Stimulated activated CD8-positive, alpha-beta memory T cell treated with anti-CD3 and anti-CD28 coated beads, Interleukin-7, amount 100 ng/mL, for 48 hours (primary cell): ENCODE measurements at regions not wholly inside any gene's neighbourhood (a gene's known extent, or its start where the extent isn't known, plus 50 kb on each side); places are given as distances from the start of the nearest gene placed in this dataset.

Source experiments
- DNase-seq, 2 donors: peaks; one replicate each; pipeline ENCODE4 v3.0.0-alpha.2; 2020; ENCODE audit warnings: low read depth in 1 of 2; ENCODE audit errors: extremely low read depth in 1 of 2

- no peak for DNase-seq
Measured at GRCh38 chr1:218809061-218809460, 364.6 kb upstream of the LYPLAL1 start.

DNA sequence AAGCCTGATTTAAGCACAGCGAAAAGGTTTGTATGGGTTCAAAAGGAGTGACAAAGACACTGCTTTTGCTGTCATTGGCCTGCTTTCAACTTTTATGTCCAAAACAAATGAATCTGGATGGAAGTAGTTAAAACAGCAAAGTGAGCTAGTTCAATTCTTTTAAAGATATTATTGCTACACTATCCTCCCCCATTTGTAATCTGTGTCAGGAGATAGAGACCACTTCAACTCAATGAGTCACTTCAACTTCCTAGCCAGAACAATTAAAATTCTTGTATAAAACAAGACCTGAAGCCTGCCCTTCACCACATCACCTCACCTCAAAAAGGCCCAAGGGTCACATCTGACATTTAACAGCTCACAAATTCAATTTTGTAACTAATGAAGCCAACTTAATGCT lies 364.1 kb upstream of the LYPLAL1 start:
- no peak for DNase-seq

GRCh38 chr1:218810306-218810705 lies 363.4 kb upstream of the LYPLAL1 start:
- DNase-seq: no peak

DNA sequence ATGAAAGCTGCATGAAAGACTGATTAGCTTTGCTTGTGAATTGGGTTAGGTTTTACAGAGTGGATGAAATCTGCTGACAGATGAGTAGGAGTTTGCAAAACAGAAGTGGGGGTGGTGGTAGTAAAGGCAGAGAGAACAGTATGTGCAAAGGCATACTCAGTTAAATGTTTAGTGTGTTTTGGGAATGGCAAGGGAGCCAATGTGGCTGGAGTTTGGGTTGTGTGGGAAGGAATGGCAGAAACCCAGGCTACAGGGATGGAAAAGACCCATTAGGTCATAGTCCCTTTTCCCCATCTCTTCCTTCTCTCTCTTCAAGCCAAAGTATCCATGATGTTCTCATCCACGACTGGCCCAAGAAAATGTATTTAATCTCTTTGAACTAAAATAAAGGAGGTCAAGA lies 362.2 kb upstream of the LYPLAL1 start:
- no peak for DNase-seq

DNA sequence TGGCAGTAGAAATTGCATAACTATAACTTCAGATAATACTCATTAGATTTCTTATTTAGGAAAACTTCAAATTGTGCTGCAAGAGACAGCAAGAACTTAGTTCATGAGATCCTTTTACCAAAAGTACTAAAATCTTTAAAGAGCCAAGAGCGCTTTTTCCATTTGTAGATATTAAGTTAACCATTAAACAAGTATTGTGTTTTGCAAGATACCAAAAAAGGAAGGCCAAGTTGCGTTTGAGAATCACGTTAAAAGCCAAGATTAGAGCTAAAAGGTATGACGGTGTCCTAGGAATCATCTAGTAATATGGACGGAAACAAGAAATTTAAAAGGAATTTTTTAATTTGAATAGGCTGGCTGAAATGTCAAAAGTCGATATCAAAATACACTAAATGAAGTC lies 361.3 kb upstream of the LYPLAL1 start:
- DNase-seq: no peak

DNA sequence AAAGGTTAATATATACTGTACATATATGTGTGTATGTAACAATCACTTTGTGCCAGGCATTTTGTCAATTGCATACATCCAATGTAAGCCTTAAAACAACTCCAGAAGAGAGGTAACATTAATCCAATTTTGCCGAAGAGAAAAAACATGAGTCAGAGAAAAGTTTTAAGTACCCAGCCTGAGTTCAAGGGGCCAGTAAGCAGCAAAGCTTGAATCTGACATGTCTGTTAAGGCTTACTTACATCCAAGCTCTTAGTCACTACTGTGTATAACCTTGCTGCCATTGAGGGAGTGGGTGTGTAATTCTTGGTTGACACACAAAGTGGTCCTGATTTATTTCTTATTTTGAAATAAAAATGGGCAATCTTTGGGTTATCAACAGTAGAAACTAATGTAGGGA lies 360.4 kb upstream of the LYPLAL1 start:
- DNase-seq: no peak

GRCh38 chr1:218815076-218815475 lies 358.6 kb upstream of the LYPLAL1 start:
- DNase-seq: no peak

GRCh38 chr1:218817071-218817470 lies 356.6 kb upstream of the LYPLAL1 start:
- no peak for DNase-seq

DNA sequence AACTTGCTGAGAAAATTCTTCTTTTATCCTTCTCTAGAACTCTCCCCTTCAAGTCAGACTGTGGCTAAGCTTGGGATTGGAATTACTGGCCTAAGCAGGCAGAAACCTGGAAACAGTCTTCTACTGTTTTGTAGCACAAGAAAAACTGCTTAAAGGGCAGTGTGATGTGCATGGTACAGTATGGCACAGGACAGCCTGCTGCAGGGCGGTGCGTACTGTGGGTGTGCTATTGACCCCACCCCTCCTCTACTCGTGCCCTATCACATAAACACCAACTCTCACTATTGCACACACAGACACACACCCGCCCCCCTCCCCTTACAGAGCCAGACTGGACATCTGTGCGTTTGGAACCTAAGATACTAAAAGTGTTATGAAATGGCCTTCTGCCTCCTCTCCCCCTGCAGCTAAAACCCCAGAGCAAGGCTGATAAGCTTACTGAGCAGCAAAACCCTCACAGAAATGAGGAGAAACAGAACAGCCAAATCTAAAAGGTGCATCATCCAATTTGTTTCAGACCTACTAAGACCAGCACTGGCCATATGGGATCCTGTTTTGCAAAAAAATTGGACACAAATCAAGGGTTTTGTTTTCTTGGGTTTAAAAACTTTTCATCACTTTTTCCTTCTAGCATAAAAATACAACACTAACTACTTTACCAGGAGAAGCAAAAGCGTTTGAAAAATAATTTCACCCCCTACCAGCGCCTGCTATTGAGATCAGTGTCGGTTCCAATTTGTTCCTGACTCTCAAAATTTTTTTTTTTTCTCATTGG lies 355.8 kb upstream of the LYPLAL1 start:
- no peak for DNase-seq

DNA sequence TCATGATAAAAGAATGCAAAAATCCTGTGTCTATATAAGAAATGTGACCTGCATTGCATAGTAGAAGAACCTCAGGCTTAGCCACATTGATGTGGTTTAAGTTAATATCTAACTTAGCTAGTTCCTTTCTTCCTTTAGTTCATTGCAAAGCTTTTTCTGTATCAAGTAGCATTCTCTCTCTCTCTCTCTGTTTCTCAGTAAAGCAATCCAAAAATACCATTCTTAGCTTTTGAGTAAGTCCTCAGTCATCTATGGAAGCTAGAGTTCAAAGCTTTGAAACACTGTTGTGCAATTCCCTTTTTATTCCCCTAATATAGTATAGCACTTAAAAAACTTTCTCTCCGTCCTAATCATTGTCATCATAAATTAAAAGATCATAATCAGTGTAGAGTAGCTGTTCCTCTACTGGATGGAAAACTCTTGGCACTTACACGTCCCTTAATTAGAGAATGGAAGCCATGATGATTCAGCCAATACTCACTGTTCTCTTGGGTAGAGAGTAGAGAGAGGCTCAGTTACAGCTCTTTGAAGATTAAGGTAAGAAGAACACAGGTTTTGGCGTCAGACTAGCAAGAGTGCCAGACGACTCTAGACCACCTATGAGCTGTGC lies 350.3 kb upstream of the LYPLAL1 start:
- no peak for DNase-seq

- no peak for DNase-seq
Measured at GRCh38 chr1:218827486-218827885, 346.2 kb upstream of the LYPLAL1 start.

DNA sequence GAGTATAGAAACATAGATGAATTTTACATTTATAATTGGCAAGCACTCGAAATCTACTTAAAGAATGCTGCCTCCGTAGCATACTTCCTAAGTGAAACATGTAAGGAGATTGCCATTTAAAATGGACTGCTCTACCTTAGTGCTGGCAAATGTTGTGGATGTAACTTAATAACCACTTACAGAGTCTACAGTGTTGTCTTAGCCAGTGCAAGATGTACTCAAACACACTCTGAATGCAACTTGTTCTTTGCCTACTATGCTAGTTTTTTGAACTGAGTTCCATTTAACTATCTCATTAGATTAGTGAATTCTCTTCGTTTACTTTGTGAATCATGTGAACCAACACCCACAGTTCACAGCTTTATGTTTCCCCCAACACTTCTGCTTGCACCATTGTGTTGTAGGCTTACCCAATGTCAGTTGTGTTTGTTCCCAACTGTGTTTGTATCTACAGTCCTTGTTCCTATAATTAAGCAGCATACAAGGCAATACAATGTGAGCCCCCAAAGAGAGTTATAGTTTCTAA lies 345.5 kb upstream of the LYPLAL1 start:
- DNase-seq: no peak

GRCh38 chr1:218829097-218829496 lies 344.6 kb upstream of the LYPLAL1 start:
- DNase-seq: no peak

DNA sequence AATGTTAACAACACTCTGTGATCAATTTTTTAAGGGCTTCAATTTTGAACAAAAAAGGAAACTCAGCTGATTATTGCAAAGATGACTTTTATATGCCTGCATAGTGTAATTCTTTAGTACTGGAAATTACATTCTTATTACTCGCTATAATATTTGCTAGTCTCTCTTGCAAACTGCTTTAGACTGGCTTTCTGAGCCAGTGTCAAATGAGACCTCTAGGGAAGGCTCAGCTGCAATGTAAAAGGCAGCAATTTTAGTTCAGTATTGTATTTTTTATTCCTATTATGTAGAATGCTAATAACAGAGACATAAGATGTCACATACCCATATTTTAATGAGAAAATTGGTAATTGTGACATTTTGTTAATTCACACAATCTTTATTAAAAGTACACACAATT lies 338.1 kb upstream of the LYPLAL1 start:
- no peak for DNase-seq

- DNase-seq: no peak
Measured at GRCh38 chr1:218836264-218836663, 337.4 kb upstream of the LYPLAL1 start.

DNA sequence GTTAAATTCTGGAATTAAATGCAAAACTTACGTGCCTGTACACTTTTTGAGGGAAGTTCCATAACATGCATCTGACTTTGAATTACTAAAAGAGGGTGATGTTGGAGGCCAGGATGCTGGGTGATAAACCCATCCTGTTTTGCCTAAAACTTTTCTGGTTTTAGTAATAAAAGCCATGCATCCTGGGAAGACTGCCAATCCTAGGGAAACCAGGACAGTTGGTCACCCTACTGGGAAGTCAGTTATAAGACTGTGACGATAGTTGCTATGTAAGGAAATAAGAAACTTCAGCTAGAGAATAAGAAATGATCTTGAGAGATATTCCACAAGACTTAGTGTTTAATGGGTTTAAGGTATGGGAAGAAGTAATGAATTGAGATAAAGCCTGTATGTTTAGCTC lies 336.6 kb upstream of the LYPLAL1 start:
- no peak for DNase-seq

GRCh38 chr1:218845589-218845988 lies 328.1 kb upstream of the LYPLAL1 start:
- no peak for DNase-seq

DNA sequence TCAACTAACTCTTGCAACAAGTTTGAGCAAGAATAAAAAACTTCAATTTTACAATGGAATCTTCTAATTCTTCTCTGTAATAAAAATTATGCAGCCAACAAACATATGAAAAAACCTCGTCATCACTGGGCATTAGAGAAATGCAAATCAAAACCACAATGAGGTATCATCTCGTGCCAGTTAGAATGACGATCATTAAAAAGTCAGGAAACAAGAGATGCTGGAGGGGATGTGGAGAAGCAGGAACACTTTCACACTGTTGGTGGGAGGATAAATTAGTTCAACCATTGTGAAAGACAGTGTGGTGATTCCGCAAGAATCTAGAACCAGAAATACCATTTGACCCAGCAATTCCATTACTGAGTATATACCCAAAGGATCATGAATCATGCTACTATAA lies 327.5 kb upstream of the LYPLAL1 start:
- no peak for DNase-seq

- no peak for DNase-seq
Measured at GRCh38 chr1:218847089-218847768, 326.4 kb upstream of the LYPLAL1 start.

GRCh38 chr1:218848009-218848408 lies 325.7 kb upstream of the LYPLAL1 start:
- DNase-seq: no peak

GRCh38 chr1:218850367-218850766 lies 323.3 kb upstream of the LYPLAL1 start:
- no peak for DNase-seq

GRCh38 chr1:218851586-218851985 lies 322.1 kb upstream of the LYPLAL1 start:
- DNase-seq: no peak
